ENCODE measurements at regions not wholly inside any gene's neighbourhood (a gene's known extent, or its start where the extent isn't known, plus 50 kb on each side); places are given as distances from the start of the nearest gene placed in this dataset.

GRCh38 chr2:221097568-221097915, 474.6 kb downstream of the EPHA4 start:
- no peak overlapping the region for H3K27ac ChIP-seq
- no peaks in the 10 kb centered on the region for H3K4me1 ChIP-seq (replicated peaks)
- TF ChIP-seq POLR2AphosphoS5 (IDR thresholded peaks at IDR 0.05) (no peak), CTCF (IDR thresholded peaks at IDR 0.05) (no peak), POLR2A (IDR thresholded peaks at IDR 0.05) (no peak)
- no peaks in the 10 kb centered on the region for H3K9me3 ChIP-seq
- WGBS: 75% methylated on average over 1 of the region's 1 CpG
- no peaks in the 10 kb centered on the region for H3K36me3 ChIP-seq
- intact Hi-C loops (cut with DNase I): no loop called here
- DNase-seq (ENCODE audit: low spot score): no peak
- H3K27me3 ChIP-seq (replicated peaks; ENCODE audit: insufficient read depth): no peaks in the 10 kb centered on the region
- no peak overlapping the region for H3K4me3 ChIP-seq

GRCh38 chr2:221097949-221098348, 474.2 kb downstream of the EPHA4 start:
- Histone ChIP-seq H3K4me1 (replicated peaks) (no peaks in the 10 kb centered on the region), H3K36me3 (no peaks in the 10 kb centered on the region), H3K27me3 (replicated peaks; ENCODE audit: insufficient read depth) (no peaks in the 10 kb centered on the region), H3K4me3 (no peak overlapping the region), H3K27ac (no peak overlapping the region), H3K9me3 (no peaks in the 10 kb centered on the region)
- no peak for TF ChIP-seq POLR2A (IDR thresholded peaks at IDR 0.05)
- TF ChIP-seq POLR2AphosphoS5 (IDR thresholded peaks at IDR 0.05): no peak
- no peak for TF ChIP-seq CTCF (IDR thresholded peaks at IDR 0.05)
- WGBS: 98% methylated on average over 7 of the region's 7 CpGs
- DNase-seq (ENCODE audit: low spot score): no peak
- intact Hi-C loops (cut with DNase I): no loop called here

- H3K9me3 ChIP-seq: no peaks in the 10 kb centered on the region
Measured at GRCh38 chr2:221100467-221101089, 471.5 kb downstream of the EPHA4 start.

GRCh38 chr2:221102896-221103688, 469.0 kb downstream of the EPHA4 start:
- intact Hi-C loops (cut with DNase I): no loop called here
- no peak overlapping the region for H3K27ac ChIP-seq
- no peaks in the 10 kb centered on the region for H3K9me3 ChIP-seq
- H3K27me3 ChIP-seq (replicated peaks; ENCODE audit: insufficient read depth): no peaks in the 10 kb centered on the region
- no peaks in the 10 kb centered on the region for H3K36me3 ChIP-seq
- no peak for TF ChIP-seq CTCF (IDR thresholded peaks at IDR 0.05)
- TF ChIP-seq POLR2A (IDR thresholded peaks at IDR 0.05): no peak
- TF ChIP-seq POLR2AphosphoS5 (IDR thresholded peaks at IDR 0.05): no peak
- no peak overlapping the region for H3K4me3 ChIP-seq
- WGBS: 93% methylated on average over 6 of the region's 6 CpGs
- no peak for DNase-seq (ENCODE audit: low spot score)
- H3K4me1 ChIP-seq (replicated peaks): no peaks in the 10 kb centered on the region

More at GRCh38 chr2:221100467-221101089, 471.5 kb downstream of the EPHA4 start:
- DNase-seq (ENCODE audit: low spot score): no peak
- Histone ChIP-seq H3K4me3 (no peak overlapping the region), H3K4me1 (replicated peaks) (no peaks in the 10 kb centered on the region), H3K27me3 (replicated peaks; ENCODE audit: insufficient read depth) (no peaks in the 10 kb centered on the region), H3K27ac (no peak overlapping the region), H3K36me3 (no peaks in the 10 kb centered on the region)
- intact Hi-C loops (cut with DNase I): no loop called here
- no peak for TF ChIP-seq POLR2AphosphoS5 (IDR thresholded peaks at IDR 0.05)
- TF ChIP-seq CTCF (IDR thresholded peaks at IDR 0.05): peak in 1 of 4 experiments; percentile 5
- 88% methylated on average over 11 of the region's 11 CpGs for WGBS

- H3K9me3 ChIP-seq: no peaks in the 10 kb centered on the region
- no peak overlapping the region for H3K4me3 ChIP-seq
- H3K27me3 ChIP-seq (replicated peaks; ENCODE audit: insufficient read depth): no peaks in the 10 kb centered on the region
- 69% methylated on average over 5 of the region's 5 CpGs for WGBS
- H3K27ac ChIP-seq: no peak overlapping the region
- H3K36me3 ChIP-seq: no peaks in the 10 kb centered on the region
- H3K4me1 ChIP-seq (replicated peaks): no peaks in the 10 kb centered on the region
- TF ChIP-seq CTCF (IDR thresholded peaks at IDR 0.05) (no peak), POLR2AphosphoS5 (IDR thresholded peaks at IDR 0.05) (no peak), POLR2A (IDR thresholded peaks at IDR 0.05) (no peak)
- no peak for DNase-seq (ENCODE audit: low spot score)
- intact Hi-C loops (cut with DNase I): no loop called here
Measured at GRCh38 chr2:221103930-221104329, 468.2 kb downstream of the EPHA4 start.
